GM23338 (cell line): ENCODE measurements at regions not wholly inside any gene's neighbourhood (a gene's known extent, or its start where the extent isn't known, plus 50 kb on each side); places are given as distances from the start of the nearest gene placed in this dataset.

Source experiments
- ATAC-seq: fragments of 200-7000 bp; cut with Tn5 transposase; 3 replicates; pipeline ENCODE4 v1.9.1; 2020
- DNase-seq: peaks from one replicate; pipeline ENCODE4 v3.0.0-alpha.2; 2015; ENCODE audit warnings: low spot score
- H2AFZ ChIP-seq: fragments of 200-600 bp; sonication (generic); 2 replicates; pipeline ENCODE4 v1.8.0; 2016; ENCODE audit warnings: antibody characterized with exemption, mild to moderate bottlenecking, moderate library complexity
- H3F3A ChIP-seq: fragments of 200-600 bp; sonication (generic); replicated peaks from 2 replicates; pipeline ENCODE4 v1.8.0; 2017; ENCODE audit warnings: antibody characterized with exemption, mixed run types, low read depth
- H3K27ac ChIP-seq: fragments of 200-600 bp; sonication (generic); 2 replicates; pipeline ENCODE4 v1.6.1; 2016; ENCODE audit warnings: low read depth
- H3K27me3 ChIP-seq: fragments of 200-600 bp; sonication (generic); 2 replicates; pipeline ENCODE4 v1.8.0; 2016; ENCODE audit warnings: mild to moderate bottlenecking, mixed run types, moderate library complexity; ENCODE audit not compliant: insufficient read depth
- H3K36me3 ChIP-seq: fragments of 200-600 bp; sonication (generic); 2 replicates; pipeline ENCODE4 v1.8.0; 2016; ENCODE audit warnings: mild to moderate bottlenecking; ENCODE audit not compliant: insufficient read depth
- H3K4me1 ChIP-seq: fragments of 200-600 bp; sonication (generic); 2 replicates; pipeline ENCODE4 v1.8.0; 2016; ENCODE audit warnings: mild to moderate bottlenecking, moderate library complexity; ENCODE audit not compliant: insufficient read depth
- H3K4me2 ChIP-seq: fragments of 200-600 bp; sonication (generic); 2 replicates; pipeline ENCODE4 v1.7.1; 2017; ENCODE audit warnings: mixed run types
- H3K4me3 ChIP-seq: fragments of 200-600 bp; sonication (generic); 2 replicates; pipeline ENCODE4 v1.6.1; 2016; ENCODE audit warnings: mixed run types
- H3K79me2 ChIP-seq: fragments of 200-600 bp; sonication (generic); replicated peaks from 2 replicates; pipeline ENCODE4 v1.8.0; 2017; ENCODE audit warnings: mild to moderate bottlenecking; ENCODE audit not compliant: insufficient read depth
- H3K9me2 ChIP-seq: fragments of 200-600 bp; sonication (generic); 2 replicates; pipeline ENCODE4 v1.8.0; 2017; ENCODE audit not compliant: insufficient read depth
- H4K20me1 ChIP-seq: fragments of 200-600 bp; sonication (generic); replicated peaks from 2 replicates; pipeline ENCODE4 v1.8.0; 2017; ENCODE audit warnings: mild to moderate bottlenecking; ENCODE audit not compliant: insufficient read depth
- H3K27ac Mint-ChIP-seq: 2 replicates; pipeline ENCODE4 v1.8.0; 2020; ENCODE audit warnings: inconsistent platforms, mild to moderate bottlenecking, moderate library complexity, mixed read lengths
- H3K27me3 Mint-ChIP-seq: 3 replicates; pipeline ENCODE4 v1.8.0; 2022; ENCODE audit warnings: low read depth, mild to moderate bottlenecking, moderate library complexity, mixed read lengths, inconsistent platforms; ENCODE audit not compliant: insufficient read depth, poor library complexity
- H3K36me3 Mint-ChIP-seq: 3 replicates; pipeline ENCODE4 v1.8.0; 2021; ENCODE audit warnings: low read depth, mild to moderate bottlenecking, inconsistent platforms, moderate library complexity, mixed read lengths
- H3K4me1 Mint-ChIP-seq: 3 replicates; pipeline ENCODE4 v1.8.0; 2020; ENCODE audit warnings: mild to moderate bottlenecking, inconsistent platforms, mixed read lengths
- H3K4me3 Mint-ChIP-seq: 3 replicates; pipeline ENCODE4 v1.8.0; 2021; ENCODE audit warnings: moderate library complexity, mild to moderate bottlenecking, inconsistent platforms, mixed read lengths
- H3K9me3 Mint-ChIP-seq: 3 replicates; pipeline ENCODE4 v1.8.0; 2020; ENCODE audit warnings: moderate library complexity, mild to moderate bottlenecking, inconsistent platforms, mixed read lengths
- CREB1 ChIP-seq: fragments of 250-450 bp; sonication (Bioruptor Pico); IDR thresholded peaks from 2 replicates; pipeline ENCODE4 v1.5.0; 2020; ENCODE audit warnings: low read depth, mild to moderate bottlenecking, moderate library complexity
- EZH2 ChIP-seq: fragments of 200-600 bp; sonication (generic); IDR thresholded peaks from one replicate; pipeline ENCODE4 v1.8.0; 2017; ENCODE audit warnings: antibody characterized with exemption, mild to moderate bottlenecking, low read depth; ENCODE audit not compliant: unreplicated experiment
- EZH2phosphoT487 ChIP-seq: fragments of 200-600 bp; sonication (generic); IDR thresholded peaks from one replicate; pipeline ENCODE4 v1.8.1; 2018; ENCODE audit warnings: antibody characterized with exemption; ENCODE audit not compliant: unreplicated experiment
- JUNB ChIP-seq: IDR thresholded peaks from one replicate; pipeline ENCODE4 v1.6.1; 2016; ENCODE audit warnings: antibody characterized with exemption; ENCODE audit not compliant: unreplicated experiment
- NANOG ChIP-seq: IDR thresholded peaks from 2 replicates; pipeline ENCODE4 v1.6.1; 2016; ENCODE audit warnings: antibody characterized with exemption, borderline replicate concordance
- POLR2AphosphoS5 ChIP-seq: IDR thresholded peaks from 2 replicates; pipeline ENCODE4 v1.6.1; 2016; ENCODE audit warnings: antibody characterized with exemption, low read depth
- STAT1 ChIP-seq: IDR thresholded peaks from one replicate; pipeline ENCODE4 v1.6.1; 2016; ENCODE audit warnings: antibody characterized with exemption; ENCODE audit not compliant: unreplicated experiment
- ZNF114 ChIP-seq: fragments of 250-450 bp; sonication (Bioruptor Pico); IDR thresholded peaks from 2 replicates; pipeline ENCODE4 v1.5.0; 2020; ENCODE audit warnings: mild to moderate bottlenecking, moderate library complexity
- ZNF331 ChIP-seq: fragments of 250-450 bp; sonication (Bioruptor Pico); IDR thresholded peaks from 2 replicates; pipeline ENCODE4 v1.5.0; 2020; ENCODE audit warnings: low read depth, mild to moderate bottlenecking, moderate library complexity
- TF ChIP-seq, protein P1 (sequence below), 2 experiments: fragments of 200-600 bp in 1 of 2; sonication (generic) in 1 of 2; conservative IDR thresholded peaks; 2 replicates each; pipeline versions ENCODE4 v1.5.1 to v1.6.1; 2016 to 2017; ENCODE audit warnings: antibody characterized with exemption in 2 of 2, low read depth in 2 of 2, mild to moderate bottlenecking in 2 of 2, moderate library complexity in 1 of 2
- TF ChIP-seq, protein P2 (sequence below): fragments of 250-450 bp; sonication (Bioruptor Pico); IDR thresholded peaks from 2 replicates; pipeline ENCODE4 v1.5.0; 2020; ENCODE audit warnings: mild to moderate bottlenecking, moderate library complexity
- TF ChIP-seq, protein P3 (sequence below): IDR thresholded peaks from one replicate; pipeline ENCODE4 v1.6.1; 2018; ENCODE audit warnings: antibody characterized with exemption; ENCODE audit not compliant: unreplicated experiment
- TF ChIP-seq, protein P4 (sequence below): IDR thresholded peaks from 2 replicates; pipeline ENCODE4 v1.6.1; 2016; ENCODE audit warnings: antibody characterized with exemption

DNA sequence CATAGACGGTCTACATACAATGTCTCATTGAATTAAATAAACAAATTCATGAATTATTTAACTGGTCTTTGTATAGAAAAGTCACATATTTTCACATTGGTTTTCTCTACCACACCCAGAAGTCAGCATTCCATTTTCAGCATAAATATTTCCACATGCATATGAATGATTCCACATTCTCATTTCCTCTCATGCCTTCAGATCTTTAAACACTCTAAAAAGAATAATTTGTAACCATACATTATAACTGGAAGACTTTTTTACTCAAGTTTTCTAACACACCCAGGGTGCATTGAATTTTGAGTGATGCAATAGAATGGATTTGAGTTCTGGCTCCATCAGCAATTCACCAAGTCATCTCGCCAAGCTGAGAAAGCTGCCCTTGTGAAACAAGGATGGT lies 501.8 kb upstream of the TENM4 start:
- H3K27me3 Mint-ChIP-seq, result no peaks in the 10 kb centered on the region
- H3F3A ChIP-seq, result no peaks in the 10 kb centered on the region
- H3K4me2 ChIP-seq, result no peak overlapping the region
- H3K27ac Mint-ChIP-seq, result no peak overlapping the region
- H3K27me3 ChIP-seq, result no peaks in the 10 kb centered on the region
- no peak overlapping the region for H3K27ac ChIP-seq
- DNase-seq (no peak), ATAC-seq (no peak)
- H3K4me1 Mint-ChIP-seq, result peaks cover 20% of the 10 kb centered on the region
- H4K20me1 ChIP-seq, result no peaks in the 10 kb centered on the region
- H3K4me3 Mint-ChIP-seq, result no peak overlapping the region
- no peak overlapping the region for H3K4me3 ChIP-seq
- TF ChIP-seq, protein P1, sequence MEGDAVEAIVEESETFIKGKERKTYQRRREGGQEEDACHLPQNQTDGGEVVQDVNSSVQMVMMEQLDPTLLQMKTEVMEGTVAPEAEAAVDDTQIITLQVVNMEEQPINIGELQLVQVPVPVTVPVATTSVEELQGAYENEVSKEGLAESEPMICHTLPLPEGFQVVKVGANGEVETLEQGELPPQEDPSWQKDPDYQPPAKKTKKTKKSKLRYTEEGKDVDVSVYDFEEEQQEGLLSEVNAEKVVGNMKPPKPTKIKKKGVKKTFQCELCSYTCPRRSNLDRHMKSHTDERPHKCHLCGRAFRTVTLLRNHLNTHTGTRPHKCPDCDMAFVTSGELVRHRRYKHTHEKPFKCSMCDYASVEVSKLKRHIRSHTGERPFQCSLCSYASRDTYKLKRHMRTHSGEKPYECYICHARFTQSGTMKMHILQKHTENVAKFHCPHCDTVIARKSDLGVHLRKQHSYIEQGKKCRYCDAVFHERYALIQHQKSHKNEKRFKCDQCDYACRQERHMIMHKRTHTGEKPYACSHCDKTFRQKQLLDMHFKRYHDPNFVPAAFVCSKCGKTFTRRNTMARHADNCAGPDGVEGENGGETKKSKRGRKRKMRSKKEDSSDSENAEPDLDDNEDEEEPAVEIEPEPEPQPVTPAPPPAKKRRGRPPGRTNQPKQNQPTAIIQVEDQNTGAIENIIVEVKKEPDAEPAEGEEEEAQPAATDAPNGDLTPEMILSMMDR (conservative IDR thresholded peaks at IDR 0.05; ENCODE audit: low read depth in 2 of 2), result no peak
- TF ChIP-seq JUNB, result no peak
- TF ChIP-seq EZH2, result no peak
- TF ChIP-seq EZH2phosphoT487, result no peak
- no peak for TF ChIP-seq ZNF114 (CRISPR knock-in tag)
- TF ChIP-seq, protein P2, sequence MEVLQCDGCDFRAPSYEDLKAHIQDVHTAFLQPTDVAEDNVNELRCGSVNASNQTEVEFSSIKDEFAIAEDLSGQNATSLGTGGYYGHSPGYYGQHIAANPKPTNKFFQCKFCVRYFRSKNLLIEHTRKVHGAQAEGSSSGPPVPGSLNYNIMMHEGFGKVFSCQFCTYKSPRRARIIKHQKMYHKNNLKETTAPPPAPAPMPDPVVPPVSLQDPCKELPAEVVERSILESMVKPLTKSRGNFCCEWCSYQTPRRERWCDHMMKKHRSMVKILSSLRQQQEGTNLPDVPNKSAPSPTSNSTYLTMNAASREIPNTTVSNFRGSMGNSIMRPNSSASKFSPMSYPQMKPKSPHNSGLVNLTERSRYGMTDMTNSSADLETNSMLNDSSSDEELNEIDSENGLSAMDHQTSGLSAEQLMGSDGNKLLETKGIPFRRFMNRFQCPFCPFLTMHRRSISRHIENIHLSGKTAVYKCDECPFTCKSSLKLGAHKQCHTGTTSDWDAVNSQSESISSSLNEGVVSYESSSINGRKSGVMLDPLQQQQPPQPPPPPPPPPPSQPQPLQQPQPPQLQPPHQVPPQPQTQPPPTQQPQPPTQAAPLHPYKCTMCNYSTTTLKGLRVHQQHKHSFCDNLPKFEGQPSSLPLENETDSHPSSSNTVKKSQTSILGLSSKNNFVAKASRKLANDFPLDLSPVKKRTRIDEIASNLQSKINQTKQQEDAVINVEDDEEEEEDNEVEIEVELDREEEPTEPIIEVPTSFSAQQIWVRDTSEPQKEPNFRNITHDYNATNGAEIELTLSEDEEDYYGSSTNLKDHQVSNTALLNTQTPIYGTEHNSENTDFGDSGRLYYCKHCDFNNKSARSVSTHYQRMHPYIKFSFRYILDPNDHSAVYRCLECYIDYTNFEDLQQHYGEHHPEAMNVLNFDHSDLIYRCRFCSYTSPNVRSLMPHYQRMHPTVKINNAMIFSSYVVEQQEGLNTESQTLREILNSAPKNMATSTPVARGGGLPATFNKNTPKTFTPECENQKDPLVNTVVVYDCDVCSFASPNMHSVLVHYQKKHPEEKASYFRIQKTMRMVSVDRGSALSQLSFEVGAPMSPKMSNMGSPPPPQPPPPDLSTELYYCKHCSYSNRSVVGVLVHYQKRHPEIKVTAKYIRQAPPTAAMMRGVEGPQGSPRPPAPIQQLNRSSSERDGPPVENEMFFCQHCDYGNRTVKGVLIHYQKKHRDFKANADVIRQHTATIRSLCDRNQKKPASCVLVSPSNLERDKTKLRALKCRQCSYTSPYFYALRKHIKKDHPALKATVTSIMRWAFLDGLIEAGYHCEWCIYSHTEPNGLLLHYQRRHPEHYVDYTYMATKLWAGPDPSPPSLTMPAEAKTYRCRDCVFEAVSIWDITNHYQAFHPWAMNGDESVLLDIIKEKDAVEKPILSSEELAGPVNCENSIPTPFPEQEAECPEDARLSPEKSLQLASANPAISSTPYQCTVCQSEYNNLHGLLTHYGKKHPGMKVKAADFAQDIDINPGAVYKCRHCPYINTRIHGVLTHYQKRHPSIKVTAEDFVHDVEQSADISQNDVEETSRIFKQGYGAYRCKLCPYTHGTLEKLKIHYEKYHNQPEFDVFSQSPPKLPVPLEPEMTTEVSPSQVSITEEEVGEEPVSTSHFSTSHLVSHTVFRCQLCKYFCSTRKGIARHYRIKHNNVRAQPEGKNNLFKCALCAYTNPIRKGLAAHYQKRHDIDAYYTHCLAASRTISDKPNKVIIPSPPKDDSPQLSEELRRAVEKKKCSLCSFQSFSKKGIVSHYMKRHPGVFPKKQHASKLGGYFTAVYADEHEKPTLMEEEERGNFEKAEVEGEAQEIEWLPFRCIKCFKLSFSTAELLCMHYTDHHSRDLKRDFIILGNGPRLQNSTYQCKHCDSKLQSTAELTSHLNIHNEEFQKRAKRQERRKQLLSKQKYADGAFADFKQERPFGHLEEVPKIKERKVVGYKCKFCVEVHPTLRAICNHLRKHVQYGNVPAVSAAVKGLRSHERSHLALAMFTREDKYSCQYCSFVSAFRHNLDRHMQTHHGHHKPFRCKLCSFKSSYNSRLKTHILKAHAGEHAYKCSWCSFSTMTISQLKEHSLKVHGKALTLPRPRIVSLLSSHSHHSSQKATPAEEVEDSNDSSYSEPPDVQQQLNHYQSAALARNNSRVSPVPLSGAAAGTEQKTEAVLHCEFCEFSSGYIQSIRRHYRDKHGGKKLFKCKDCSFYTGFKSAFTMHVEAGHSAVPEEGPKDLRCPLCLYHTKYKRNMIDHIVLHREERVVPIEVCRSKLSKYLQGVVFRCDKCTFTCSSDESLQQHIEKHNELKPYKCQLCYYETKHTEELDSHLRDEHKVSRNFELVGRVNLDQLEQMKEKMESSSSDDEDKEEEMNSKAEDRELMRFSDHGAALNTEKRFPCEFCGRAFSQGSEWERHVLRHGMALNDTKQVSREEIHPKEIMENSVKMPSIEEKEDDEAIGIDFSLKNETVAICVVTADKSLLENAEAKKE (CRISPR knock-in tag), result no peak
- no peak for TF ChIP-seq STAT1
- TF ChIP-seq ZNF331 (CRISPR knock-in tag), result no peak
- TF ChIP-seq CREB1, result no peak
- TF ChIP-seq POLR2AphosphoS5, result no peak
- TF ChIP-seq NANOG, result no peak
- TF ChIP-seq, protein P3, sequence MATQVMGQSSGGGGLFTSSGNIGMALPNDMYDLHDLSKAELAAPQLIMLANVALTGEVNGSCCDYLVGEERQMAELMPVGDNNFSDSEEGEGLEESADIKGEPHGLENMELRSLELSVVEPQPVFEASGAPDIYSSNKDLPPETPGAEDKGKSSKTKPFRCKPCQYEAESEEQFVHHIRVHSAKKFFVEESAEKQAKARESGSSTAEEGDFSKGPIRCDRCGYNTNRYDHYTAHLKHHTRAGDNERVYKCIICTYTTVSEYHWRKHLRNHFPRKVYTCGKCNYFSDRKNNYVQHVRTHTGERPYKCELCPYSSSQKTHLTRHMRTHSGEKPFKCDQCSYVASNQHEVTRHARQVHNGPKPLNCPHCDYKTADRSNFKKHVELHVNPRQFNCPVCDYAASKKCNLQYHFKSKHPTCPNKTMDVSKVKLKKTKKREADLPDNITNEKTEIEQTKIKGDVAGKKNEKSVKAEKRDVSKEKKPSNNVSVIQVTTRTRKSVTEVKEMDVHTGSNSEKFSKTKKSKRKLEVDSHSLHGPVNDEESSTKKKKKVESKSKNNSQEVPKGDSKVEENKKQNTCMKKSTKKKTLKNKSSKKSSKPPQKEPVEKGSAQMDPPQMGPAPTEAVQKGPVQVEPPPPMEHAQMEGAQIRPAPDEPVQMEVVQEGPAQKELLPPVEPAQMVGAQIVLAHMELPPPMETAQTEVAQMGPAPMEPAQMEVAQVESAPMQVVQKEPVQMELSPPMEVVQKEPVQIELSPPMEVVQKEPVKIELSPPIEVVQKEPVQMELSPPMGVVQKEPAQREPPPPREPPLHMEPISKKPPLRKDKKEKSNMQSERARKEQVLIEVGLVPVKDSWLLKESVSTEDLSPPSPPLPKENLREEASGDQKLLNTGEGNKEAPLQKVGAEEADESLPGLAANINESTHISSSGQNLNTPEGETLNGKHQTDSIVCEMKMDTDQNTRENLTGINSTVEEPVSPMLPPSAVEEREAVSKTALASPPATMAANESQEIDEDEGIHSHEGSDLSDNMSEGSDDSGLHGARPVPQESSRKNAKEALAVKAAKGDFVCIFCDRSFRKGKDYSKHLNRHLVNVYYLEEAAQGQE, result no peak
- TF ChIP-seq, protein P4, sequence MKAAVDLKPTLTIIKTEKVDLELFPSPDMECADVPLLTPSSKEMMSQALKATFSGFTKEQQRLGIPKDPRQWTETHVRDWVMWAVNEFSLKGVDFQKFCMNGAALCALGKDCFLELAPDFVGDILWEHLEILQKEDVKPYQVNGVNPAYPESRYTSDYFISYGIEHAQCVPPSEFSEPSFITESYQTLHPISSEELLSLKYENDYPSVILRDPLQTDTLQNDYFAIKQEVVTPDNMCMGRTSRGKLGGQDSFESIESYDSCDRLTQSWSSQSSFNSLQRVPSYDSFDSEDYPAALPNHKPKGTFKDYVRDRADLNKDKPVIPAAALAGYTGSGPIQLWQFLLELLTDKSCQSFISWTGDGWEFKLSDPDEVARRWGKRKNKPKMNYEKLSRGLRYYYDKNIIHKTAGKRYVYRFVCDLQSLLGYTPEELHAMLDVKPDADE, result no peak
- H3K4me1 ChIP-seq, result peaks cover 9% of the 10 kb centered on the region
- H3K36me3 Mint-ChIP-seq, result no peaks in the 10 kb centered on the region
- H3K36me3 ChIP-seq, result no peaks in the 10 kb centered on the region
- no peaks in the 10 kb centered on the region for H3K9me3 Mint-ChIP-seq
- no peak overlapping the region for H2AFZ ChIP-seq
- H3K79me2 ChIP-seq, result no peaks in the 10 kb centered on the region
- no peaks in the 10 kb centered on the region for H3K9me2 ChIP-seq
